GM12865 (cell line): ENCODE measurements at regions not wholly inside any gene's neighbourhood (a gene's known extent, or its start where the extent isn't known, plus 50 kb on each side); places are given as distances from the start of the nearest gene placed in this dataset.
"Not testable (repeated sequence)": the region's sequence is repeated elsewhere in the genome, so short reads cannot be mapped to it uniquely, and the experiment has no call there.

ENCODE experiments used
- DNase-seq: peaks from one replicate; pipeline ENCODE4 v3.0.0; 2010; ENCODE audit warnings: low read depth
- H3K4me3 ChIP-seq: 2 replicates; pipeline ENCODE4 v1.5.1; 2011; ENCODE audit warnings: mild to moderate bottlenecking, low read depth, low read length, control low read depth
- TF ChIP-seq, protein P1 (sequence below): IDR thresholded peaks from 2 replicates; pipeline ENCODE4 v1.5.1; 2011; ENCODE audit warnings: low read length, control low read depth, low read depth, inconsistent platforms; ENCODE audit not compliant: insufficient read depth; ENCODE audit errors: missing control alignments

DNA sequence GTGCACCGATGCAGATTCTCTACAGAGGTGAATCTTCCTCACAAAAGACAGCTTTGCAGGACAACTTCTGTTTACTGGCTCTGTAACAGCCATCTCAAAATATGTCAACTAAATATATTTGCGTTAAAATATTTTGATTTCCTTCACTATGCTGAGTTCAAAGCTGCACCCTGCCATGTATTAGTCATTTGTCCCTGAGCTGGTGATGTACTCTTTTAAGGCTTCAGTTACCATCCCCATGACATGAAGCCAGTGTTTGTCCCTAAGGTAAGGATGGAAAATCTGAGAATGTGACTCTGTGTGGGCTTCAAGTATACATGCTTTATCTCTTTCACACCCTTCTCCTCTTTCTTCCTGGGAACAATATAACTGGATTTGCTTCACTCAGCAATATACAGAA is 70.2 kb upstream of the BTG3 start:
- no peak overlapping the region for H3K4me3 ChIP-seq
- no peak for DNase-seq
- TF ChIP-seq, protein P1, sequence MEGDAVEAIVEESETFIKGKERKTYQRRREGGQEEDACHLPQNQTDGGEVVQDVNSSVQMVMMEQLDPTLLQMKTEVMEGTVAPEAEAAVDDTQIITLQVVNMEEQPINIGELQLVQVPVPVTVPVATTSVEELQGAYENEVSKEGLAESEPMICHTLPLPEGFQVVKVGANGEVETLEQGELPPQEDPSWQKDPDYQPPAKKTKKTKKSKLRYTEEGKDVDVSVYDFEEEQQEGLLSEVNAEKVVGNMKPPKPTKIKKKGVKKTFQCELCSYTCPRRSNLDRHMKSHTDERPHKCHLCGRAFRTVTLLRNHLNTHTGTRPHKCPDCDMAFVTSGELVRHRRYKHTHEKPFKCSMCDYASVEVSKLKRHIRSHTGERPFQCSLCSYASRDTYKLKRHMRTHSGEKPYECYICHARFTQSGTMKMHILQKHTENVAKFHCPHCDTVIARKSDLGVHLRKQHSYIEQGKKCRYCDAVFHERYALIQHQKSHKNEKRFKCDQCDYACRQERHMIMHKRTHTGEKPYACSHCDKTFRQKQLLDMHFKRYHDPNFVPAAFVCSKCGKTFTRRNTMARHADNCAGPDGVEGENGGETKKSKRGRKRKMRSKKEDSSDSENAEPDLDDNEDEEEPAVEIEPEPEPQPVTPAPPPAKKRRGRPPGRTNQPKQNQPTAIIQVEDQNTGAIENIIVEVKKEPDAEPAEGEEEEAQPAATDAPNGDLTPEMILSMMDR, result no peak

DNA sequence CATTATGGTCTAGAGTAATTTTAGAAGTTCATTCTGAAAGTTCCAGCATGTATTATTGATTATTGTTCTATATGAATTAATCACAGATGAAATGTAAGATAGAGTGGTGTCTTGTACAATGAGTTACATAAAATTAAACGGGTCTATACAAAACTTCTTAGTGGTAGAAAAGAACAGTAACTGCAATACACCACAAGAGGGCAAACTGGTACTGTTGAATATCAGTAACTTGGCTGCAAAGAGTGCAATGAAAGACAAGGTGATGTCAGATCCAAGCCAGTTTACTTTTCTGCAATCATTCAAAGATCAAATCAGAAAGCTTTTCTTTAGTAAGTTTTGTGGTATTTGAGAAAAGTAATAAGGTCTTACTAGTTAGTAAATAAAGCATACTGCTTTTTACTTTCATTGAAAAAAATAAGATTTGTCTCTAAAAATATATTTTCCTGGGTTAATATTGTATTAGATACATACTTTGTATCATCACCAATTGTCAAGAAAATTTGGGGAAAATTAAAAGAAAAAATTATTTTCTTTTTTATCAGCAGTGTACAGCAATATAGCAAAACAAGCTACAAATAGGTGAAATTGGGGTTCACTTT is 66.4 kb upstream of the BTG3 start:
- peak; percentile 78 for DNase-seq
- TF ChIP-seq, protein P1, result peak; percentile 66
- no peak overlapping the region for H3K4me3 ChIP-seq

DNA sequence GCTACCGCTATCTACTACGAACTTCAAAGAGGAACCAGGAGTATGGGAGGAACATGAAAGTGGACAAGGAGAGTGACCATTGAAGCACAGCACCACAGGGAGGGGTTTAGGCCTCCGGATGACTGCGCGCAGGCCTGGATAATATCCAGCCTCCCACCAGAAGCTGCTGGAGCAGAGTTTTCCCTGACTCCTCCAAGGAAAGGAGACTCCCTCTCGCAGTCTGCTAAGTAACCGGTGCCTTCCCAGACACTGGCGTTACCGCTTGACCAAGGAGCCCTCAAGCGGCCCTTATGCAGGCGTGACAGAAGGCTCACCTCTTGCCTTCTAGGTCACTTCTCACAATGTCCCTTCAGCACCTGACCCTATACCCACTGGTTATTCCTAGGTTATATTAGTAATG is 64.2 kb upstream of the BTG3 start:
- H3K4me3 ChIP-seq, DNase-seq: not testable (repeated sequence)

DNA sequence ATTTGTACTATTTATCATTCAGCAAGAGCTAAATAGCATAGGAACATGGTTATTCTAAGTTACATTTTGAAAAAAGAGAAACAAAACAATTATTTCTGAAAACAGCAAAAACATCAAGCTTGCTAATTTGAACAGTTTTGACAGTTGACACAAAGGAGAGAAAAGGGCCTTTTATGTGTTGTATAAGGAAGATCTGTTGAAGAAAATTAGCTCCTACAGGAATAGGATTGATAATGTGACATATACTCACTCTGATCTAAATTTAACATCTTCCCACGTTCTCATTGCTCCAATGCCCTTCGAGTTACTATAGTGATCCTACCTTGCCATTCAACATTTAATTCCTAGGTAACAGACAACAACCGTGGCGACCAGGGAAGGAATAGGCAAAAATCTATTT is 61.4 kb upstream of the BTG3 start:
- TF ChIP-seq, protein P1, result no peak
- no peak overlapping the region for H3K4me3 ChIP-seq
- no peak for DNase-seq

DNA sequence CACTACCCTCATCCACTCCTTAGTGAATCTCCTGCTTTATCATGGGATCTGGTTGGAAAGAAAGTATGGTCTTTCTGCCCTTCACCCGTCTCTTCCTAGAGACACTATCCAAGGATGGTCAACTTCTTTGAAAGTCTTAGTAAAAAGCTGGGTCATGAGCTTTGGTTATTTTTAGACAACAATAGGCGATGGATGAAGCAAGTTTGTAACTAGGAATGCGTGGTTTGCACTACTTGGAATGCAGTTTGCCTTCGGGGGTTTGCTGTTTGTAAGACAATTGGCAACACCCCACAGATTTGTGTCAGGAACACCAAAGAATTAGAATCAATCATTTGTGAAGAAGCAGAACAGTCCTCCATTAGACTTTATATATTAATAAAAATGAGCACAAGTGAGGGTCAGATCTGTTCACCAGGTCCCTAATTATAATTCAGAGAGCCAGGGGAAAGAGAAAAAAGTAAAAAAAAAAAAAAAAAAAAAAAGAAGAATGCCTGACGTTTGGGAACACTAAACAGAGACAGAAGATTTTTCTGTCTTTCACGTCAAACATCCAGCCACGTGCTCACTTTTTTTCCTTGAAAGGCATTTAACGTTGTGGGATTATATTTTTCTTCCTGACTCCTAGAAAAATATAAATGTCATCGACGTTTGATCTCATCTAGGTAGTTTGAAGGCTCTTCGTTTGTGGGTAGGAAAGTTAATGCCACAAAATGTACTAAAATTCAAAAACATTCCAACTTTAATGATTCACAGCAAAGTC is 60.7 kb upstream of the BTG3 start:
- DNase-seq, result no peak
- TF ChIP-seq, protein P1, result no peak
- no peak overlapping the region for H3K4me3 ChIP-seq

DNA sequence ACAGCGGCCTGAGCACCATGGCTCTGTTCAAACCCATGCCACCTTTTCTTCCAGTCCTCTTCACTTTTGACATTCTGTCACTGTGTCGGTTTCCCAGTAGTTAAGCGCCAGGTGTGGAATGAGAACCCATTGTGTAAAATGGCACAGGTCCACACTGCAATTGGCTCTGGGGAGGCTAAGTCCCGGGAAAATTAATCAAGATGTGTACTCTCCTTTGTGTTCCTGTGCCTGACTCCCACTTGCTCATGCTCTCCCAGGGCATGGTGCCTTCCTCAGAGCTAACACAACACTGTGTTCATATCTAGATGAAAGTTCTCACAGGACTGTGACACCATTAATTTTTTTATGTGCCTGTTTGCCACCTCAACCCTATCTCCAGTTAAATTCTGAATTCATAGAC is 59.0 kb upstream of the BTG3 start:
- TF ChIP-seq, protein P1, result no peak
- H3K4me3 ChIP-seq, result no peak overlapping the region
- DNase-seq, result no peak

DNA sequence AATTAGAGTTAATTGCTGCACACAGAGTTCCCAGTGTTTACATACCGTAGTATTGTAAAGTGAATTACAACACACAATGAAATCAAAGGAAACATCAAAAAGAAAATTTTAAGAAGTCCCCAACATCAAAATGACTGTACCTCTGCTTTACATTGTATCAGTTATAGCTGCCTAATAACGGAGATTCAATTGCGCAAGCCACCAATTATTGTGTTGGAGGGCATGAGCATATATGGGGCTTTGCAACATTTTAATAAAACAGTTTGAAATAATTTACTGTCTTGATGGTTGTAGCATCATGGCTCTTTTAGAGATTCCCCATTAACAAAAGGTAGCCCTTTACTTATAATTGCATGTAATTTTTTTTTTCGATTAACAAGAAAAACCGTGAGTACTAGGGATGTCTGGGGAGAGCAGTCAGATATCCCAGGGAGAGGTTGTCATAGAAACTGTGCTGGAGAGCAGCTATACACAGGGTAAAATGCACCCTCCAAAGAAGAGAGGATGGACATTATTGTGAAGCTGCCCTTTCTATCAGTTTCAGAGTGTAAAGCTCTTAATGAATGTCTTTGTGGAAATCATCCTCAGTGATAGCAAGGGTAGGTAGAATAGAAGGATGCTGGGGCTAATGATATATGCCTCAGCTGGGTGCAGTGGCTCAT is 55.9 kb upstream of the BTG3 start:
- TF ChIP-seq, protein P1, result no peak
- DNase-seq, result no peak
- no peak overlapping the region for H3K4me3 ChIP-seq
